ENCODE measurements at regions not wholly inside any gene's neighbourhood (a gene's known extent, or its start where the extent isn't known, plus 50 kb on each side); places are given as distances from the start of the nearest gene placed in this dataset.

DNA sequence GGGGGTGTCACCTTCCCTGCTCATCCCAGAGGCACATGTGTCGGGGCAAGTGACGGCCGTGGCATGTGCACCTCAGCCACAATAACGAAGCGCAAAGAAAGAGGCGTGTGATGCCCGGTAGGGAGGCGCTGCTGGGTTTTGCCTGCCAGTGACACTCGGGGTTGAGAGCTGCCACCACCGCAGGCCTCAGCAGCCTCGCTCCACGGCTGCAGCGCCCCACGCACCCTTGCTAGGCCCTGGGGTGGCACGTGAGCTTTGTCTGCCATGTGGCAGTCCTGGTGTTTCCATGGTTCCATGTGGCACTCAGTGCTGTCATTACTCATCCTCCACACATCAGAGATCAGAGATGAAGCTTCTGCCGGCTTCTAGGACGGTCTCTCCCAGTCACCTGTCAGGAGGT is 136.0 kb upstream of the AGAP1 start:
- ATAC-seq, result no peak
- no peaks in the 10 kb centered on the region for H3K9me3 ChIP-seq (ENCODE audit: control insufficient read depth, insufficient read depth, low read depth, low read length)
- H3K36me3 ChIP-seq (ENCODE audit: control insufficient read depth, insufficient read depth, low read length), result no peaks in the 10 kb centered on the region
- CTCF ChIA-PET, result no interaction called here
- intact Hi-C loops (cut with micrococcal nuclease; ENCODE audit: unreplicated experiment), result no loop called here
- H3K4me3 ChIP-seq (ENCODE audit: low read depth in 2 of 2, low read length in 2 of 2), result no peak overlapping the region
- DNase-seq (ENCODE audit: low read depth, low spot score), result no peak
- H3K4me1 ChIP-seq (ENCODE audit: control insufficient read depth, insufficient read depth, low read length), result no peaks in the 10 kb centered on the region
- H3K27me3 ChIP-seq (ENCODE audit: control insufficient read depth, insufficient read depth, low read length), result peaks cover 3% of the 10 kb centered on the region; the same call in 1 of the 2 replicates
- BruUV-seq (replicated peaks), result no TSS peak
- TF ChIP-seq, protein P1, sequence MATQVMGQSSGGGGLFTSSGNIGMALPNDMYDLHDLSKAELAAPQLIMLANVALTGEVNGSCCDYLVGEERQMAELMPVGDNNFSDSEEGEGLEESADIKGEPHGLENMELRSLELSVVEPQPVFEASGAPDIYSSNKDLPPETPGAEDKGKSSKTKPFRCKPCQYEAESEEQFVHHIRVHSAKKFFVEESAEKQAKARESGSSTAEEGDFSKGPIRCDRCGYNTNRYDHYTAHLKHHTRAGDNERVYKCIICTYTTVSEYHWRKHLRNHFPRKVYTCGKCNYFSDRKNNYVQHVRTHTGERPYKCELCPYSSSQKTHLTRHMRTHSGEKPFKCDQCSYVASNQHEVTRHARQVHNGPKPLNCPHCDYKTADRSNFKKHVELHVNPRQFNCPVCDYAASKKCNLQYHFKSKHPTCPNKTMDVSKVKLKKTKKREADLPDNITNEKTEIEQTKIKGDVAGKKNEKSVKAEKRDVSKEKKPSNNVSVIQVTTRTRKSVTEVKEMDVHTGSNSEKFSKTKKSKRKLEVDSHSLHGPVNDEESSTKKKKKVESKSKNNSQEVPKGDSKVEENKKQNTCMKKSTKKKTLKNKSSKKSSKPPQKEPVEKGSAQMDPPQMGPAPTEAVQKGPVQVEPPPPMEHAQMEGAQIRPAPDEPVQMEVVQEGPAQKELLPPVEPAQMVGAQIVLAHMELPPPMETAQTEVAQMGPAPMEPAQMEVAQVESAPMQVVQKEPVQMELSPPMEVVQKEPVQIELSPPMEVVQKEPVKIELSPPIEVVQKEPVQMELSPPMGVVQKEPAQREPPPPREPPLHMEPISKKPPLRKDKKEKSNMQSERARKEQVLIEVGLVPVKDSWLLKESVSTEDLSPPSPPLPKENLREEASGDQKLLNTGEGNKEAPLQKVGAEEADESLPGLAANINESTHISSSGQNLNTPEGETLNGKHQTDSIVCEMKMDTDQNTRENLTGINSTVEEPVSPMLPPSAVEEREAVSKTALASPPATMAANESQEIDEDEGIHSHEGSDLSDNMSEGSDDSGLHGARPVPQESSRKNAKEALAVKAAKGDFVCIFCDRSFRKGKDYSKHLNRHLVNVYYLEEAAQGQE (IDR thresholded peaks at IDR 0.05; ENCODE audit: insufficient read depth in 1 of 2, low read depth in 2 of 2, low read length in 1 of 2), result no peak
- no peak for TF ChIP-seq SIN3A (IDR thresholded peaks at IDR 0.05; ENCODE audit: borderline replicate concordance, insufficient read depth, low read depth, low read length)
- TF ChIP-seq, protein P2, sequence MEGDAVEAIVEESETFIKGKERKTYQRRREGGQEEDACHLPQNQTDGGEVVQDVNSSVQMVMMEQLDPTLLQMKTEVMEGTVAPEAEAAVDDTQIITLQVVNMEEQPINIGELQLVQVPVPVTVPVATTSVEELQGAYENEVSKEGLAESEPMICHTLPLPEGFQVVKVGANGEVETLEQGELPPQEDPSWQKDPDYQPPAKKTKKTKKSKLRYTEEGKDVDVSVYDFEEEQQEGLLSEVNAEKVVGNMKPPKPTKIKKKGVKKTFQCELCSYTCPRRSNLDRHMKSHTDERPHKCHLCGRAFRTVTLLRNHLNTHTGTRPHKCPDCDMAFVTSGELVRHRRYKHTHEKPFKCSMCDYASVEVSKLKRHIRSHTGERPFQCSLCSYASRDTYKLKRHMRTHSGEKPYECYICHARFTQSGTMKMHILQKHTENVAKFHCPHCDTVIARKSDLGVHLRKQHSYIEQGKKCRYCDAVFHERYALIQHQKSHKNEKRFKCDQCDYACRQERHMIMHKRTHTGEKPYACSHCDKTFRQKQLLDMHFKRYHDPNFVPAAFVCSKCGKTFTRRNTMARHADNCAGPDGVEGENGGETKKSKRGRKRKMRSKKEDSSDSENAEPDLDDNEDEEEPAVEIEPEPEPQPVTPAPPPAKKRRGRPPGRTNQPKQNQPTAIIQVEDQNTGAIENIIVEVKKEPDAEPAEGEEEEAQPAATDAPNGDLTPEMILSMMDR (IDR thresholded peaks at IDR 0.05), result no peak
- no peak for TF ChIP-seq POLR2AphosphoS5 (IDR thresholded peaks at IDR 0.05; ENCODE audit: low read depth, low read length)
- no peak for TF ChIP-seq TCF7L2 (IDR thresholded peaks at IDR 0.05; ENCODE audit: low read depth, low read length)
- no peak overlapping the region for H3K27ac ChIP-seq (ENCODE audit: low read length)
- POLR2A ChIA-PET, result no interaction called here
- in situ Hi-C loops (cut with HindIII; ENCODE audit: low pct_unique_long_range_greater_than_20kb, low sequenced_read_pairs), result no loop called here

DNA sequence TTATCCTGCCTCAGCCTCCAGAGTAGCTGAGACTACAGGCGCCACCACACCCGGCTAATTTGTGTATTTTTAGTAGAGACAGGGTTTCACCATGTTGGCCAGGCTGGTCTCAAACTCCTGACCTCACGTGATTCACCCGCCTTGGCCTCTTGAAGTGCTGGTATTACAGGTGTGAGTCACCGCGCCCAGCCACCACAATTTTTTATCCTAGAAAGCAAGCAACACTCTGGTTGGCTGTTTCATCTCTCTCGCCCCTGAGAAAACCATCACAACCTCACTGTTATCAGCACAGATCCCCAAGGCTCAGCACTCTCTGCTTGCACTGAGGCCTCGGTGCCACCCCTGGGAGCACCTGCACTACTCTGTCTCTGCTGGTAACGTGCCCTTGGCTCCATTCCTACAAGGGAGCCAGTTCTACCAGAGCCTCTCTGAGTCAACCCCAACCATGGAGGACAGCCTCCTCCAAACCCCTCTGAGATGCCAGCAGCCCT is 134.8 kb upstream of the AGAP1 start:
- ATAC-seq, result no peak
- no peaks in the 10 kb centered on the region for H3K4me1 ChIP-seq (ENCODE audit: control insufficient read depth, insufficient read depth, low read length)
- H3K4me3 ChIP-seq (ENCODE audit: low read depth in 2 of 2, low read length in 2 of 2), result no peak overlapping the region
- in situ Hi-C loops (cut with HindIII; ENCODE audit: low pct_unique_long_range_greater_than_20kb, low sequenced_read_pairs), result no loop called here
- intact Hi-C loops (cut with micrococcal nuclease; ENCODE audit: unreplicated experiment), result no loop called here
- H3K9me3 ChIP-seq (ENCODE audit: control insufficient read depth, insufficient read depth, low read depth, low read length), result no peaks in the 10 kb centered on the region
- no peaks in the 10 kb centered on the region for H3K36me3 ChIP-seq (ENCODE audit: control insufficient read depth, insufficient read depth, low read length)
- TF ChIP-seq TCF7L2 (IDR thresholded peaks at IDR 0.05; ENCODE audit: low read depth, low read length) (no peak), SIN3A (IDR thresholded peaks at IDR 0.05; ENCODE audit: borderline replicate concordance, insufficient read depth, low read depth, low read length) (no peak), POLR2AphosphoS5 (IDR thresholded peaks at IDR 0.05; ENCODE audit: low read depth, low read length) (no peak)
- TF ChIP-seq, protein P2 (IDR thresholded peaks at IDR 0.05), result no peak
- no TSS peak for BruUV-seq (replicated peaks)
- H3K27ac ChIP-seq (ENCODE audit: low read length), result no peak overlapping the region
- ChIA-PET POLR2A (no interaction called here), CTCF (no interaction called here)
- no peak for DNase-seq (ENCODE audit: low read depth, low spot score)
- peaks cover 3% of the 10 kb centered on the region; the same call in 1 of the 2 replicates for H3K27me3 ChIP-seq (ENCODE audit: control insufficient read depth, insufficient read depth, low read length)
